ENCODE measurements at regions not wholly inside any gene's neighbourhood (a gene's known extent, or its start where the extent isn't known, plus 50 kb on each side); places are given as distances from the start of the nearest gene placed in this dataset.

DNA sequence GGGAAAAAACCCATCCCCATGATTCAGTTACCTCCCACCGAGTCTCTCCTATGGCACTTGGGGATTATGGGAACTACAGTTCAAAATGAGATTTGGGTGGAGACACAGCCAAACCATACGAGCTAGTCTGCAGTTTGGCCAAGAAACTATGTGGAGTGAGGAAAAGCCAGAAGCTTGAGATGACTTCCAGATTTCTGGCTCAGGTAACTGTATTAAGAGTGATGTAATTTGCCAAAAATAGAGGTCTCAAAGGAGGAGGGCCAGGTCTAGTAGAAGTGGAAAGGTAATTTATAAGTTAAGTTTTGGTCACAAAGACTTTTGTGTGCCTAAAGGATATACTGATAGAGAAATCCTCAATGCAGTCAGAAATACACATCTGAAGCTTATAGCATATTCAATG is 279.7 kb upstream of the MGMT start:
- intact Hi-C loops (cut with micrococcal nuclease) (no loop called here), dilution Hi-C loops (cut with MboI; ENCODE audit: extremely low pct_ligation_motif_present, low sequenced_read_pairs) (no loop called here)
- no peak overlapping the region for H3K9ac ChIP-seq (replicated peaks; ENCODE audit: extremely low read depth, insufficient read depth, low read length)
- H3K4me1 ChIP-seq (ENCODE audit: control insufficient read depth, extremely low read depth, insufficient read depth, low read length): no peaks in the 10 kb centered on the region
- no peaks in the 10 kb centered on the region for H3K27me3 ChIP-seq (ENCODE audit: control insufficient read depth in 2 of 2, insufficient read depth in 2 of 2, low read length in 2 of 2)
- CTCF ChIA-PET: no interaction called here
- H3K27ac ChIP-seq (ENCODE audit: insufficient read depth, low read depth, low read length): no peak overlapping the region
- H3K79me2 ChIP-seq (ENCODE audit: control insufficient read depth, insufficient read depth, low read length): no peaks in the 10 kb centered on the region
- no peaks in the 10 kb centered on the region for H3K36me3 ChIP-seq (ENCODE audit: control insufficient read depth in 2 of 2, extremely low read depth in 1 of 2, insufficient read depth in 2 of 2, low read length in 2 of 2)
- no TSS peak for BruUV-seq (replicated peaks)
- no peak for DNase-seq (ENCODE audit: low read depth, low spot score)
- H2AFZ ChIP-seq (ENCODE audit: low read depth, low read length): no peak overlapping the region
- H3K9me3 ChIP-seq (replicated peaks; ENCODE audit: control insufficient read depth, insufficient read depth, low read length): no peaks in the 10 kb centered on the region
- no peaks in the 10 kb centered on the region for H3K9me1 ChIP-seq (replicated peaks; ENCODE audit: control insufficient read depth, extremely low read depth, insufficient read depth, low read length)
- H4K20me1 ChIP-seq (replicated peaks; ENCODE audit: control insufficient read depth, extremely low read depth, insufficient read depth, low read length): no peaks in the 10 kb centered on the region
- POLR2A ChIA-PET: no interaction called here
- TF ChIP-seq FOS (IDR thresholded peaks at IDR 0.05; ENCODE audit: borderline replicate concordance, insufficient read depth, low read length): no peak
- no peak for TF ChIP-seq JUN (IDR thresholded peaks at IDR 0.05; ENCODE audit: borderline replicate concordance, insufficient read depth, insufficient read length, low read depth)
- no peak for TF ChIP-seq POLR2AphosphoS5 (IDR thresholded peaks at IDR 0.05; ENCODE audit: insufficient read depth, low read depth, low read length)
- TF ChIP-seq POLR2A (IDR thresholded peaks at IDR 0.05; ENCODE audit: low read depth, low read length): no peak
- TF ChIP-seq EZH2 (IDR thresholded peaks at IDR 0.05; ENCODE audit: borderline replicate concordance, low read depth, low read length, severe bottlenecking): no peak
- TF ChIP-seq MYC (IDR thresholded peaks at IDR 0.05; ENCODE audit: low read depth, low read length): no peak
- TF ChIP-seq, protein P1, sequence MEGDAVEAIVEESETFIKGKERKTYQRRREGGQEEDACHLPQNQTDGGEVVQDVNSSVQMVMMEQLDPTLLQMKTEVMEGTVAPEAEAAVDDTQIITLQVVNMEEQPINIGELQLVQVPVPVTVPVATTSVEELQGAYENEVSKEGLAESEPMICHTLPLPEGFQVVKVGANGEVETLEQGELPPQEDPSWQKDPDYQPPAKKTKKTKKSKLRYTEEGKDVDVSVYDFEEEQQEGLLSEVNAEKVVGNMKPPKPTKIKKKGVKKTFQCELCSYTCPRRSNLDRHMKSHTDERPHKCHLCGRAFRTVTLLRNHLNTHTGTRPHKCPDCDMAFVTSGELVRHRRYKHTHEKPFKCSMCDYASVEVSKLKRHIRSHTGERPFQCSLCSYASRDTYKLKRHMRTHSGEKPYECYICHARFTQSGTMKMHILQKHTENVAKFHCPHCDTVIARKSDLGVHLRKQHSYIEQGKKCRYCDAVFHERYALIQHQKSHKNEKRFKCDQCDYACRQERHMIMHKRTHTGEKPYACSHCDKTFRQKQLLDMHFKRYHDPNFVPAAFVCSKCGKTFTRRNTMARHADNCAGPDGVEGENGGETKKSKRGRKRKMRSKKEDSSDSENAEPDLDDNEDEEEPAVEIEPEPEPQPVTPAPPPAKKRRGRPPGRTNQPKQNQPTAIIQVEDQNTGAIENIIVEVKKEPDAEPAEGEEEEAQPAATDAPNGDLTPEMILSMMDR (IDR thresholded peaks at IDR 0.05; ENCODE audit: extremely low read depth in 1 of 2, insufficient read depth in 1 of 2, low read depth in 1 of 2, low read length in 2 of 2): no peak
- TF ChIP-seq, protein P2, sequence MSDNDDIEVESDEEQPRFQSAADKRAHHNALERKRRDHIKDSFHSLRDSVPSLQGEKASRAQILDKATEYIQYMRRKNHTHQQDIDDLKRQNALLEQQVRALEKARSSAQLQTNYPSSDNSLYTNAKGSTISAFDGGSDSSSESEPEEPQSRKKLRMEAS (IDR thresholded peaks at IDR 0.05; ENCODE audit: insufficient read depth, insufficient read length): no peak
- no peak for TF ChIP-seq GATA2 (IDR thresholded peaks at IDR 0.05; ENCODE audit: insufficient read depth, insufficient read length, low read depth, low read length)
- no peak overlapping the region for H3K4me2 ChIP-seq (ENCODE audit: insufficient read depth, low read length)
- FAIRE-seq: no peak
- no peak overlapping the region for H3K4me3 ChIP-seq (replicated peaks in 1 of 3; ENCODE audit: insufficient read depth in 1 of 3, low read depth in 1 of 3, low read length in 3 of 3)
